Vagina (tissue), 2 donors: ENCODE measurements at regions not wholly inside any gene's neighbourhood (a gene's known extent, or its start where the extent isn't known, plus 50 kb on each side); places are given as distances from the start of the nearest gene placed in this dataset.

ENCODE experiments used
- CTCF ChIP-seq, 3 experiments: fragments of 450-650 bp in 2 of 3; fragments of 200-600 bp in 1 of 3; sonication (generic) in 1 of 3; IDR thresholded peaks; one replicate each; pipeline ENCODE4 v1.5.1; 2017 to 2019; ENCODE audit warnings: antibody characterized with exemption in 3 of 3, mild to moderate bottlenecking in 2 of 3, moderate library complexity in 2 of 3
- POLR2A ChIP-seq, 2 donors: fragments of 450-650 bp; IDR thresholded peaks; one replicate each; pipeline ENCODE4 v1.6.1; 2017; ENCODE audit warnings: antibody characterized with exemption in 2 of 2, mild to moderate bottlenecking in 2 of 2, moderate library complexity in 2 of 2

- no peak for TF ChIP-seq CTCF (IDR thresholded peaks at IDR 0.05)
- no peak for TF ChIP-seq POLR2A (IDR thresholded peaks at IDR 0.05)
Observed at GRCh38 chr19:5220866-5221265, 119.7 kb downstream of the PTPRS start.
